NCI-H345 treated with DMSO at 0.1 percent for 48 hours (cell line): ENCODE measurements at regions not wholly inside any gene's neighbourhood (a gene's known extent, or its start where the extent isn't known, plus 50 kb on each side); places are given as distances from the start of the nearest gene placed in this dataset.

Source experiments
- DNase-seq: peaks from one replicate; lab custom pipeline; 2025; ENCODE audit not compliant: unreplicated experiment; lab: John Stamatoyannopoulos, UW

GRCh38 chr11:127385071-127385470 is 384.5 kb upstream of the KIRREL3 start:
- DNase-seq: no peak

- DNase-seq: no peak
Observed at GRCh38 chr11:127383026-127383425, 382.5 kb upstream of the KIRREL3 start.

GRCh38 chr11:127381247-127381646 is 380.7 kb upstream of the KIRREL3 start:
- DNase-seq: no peak

- no peak for DNase-seq
Observed at GRCh38 chr11:127379686-127380085, 379.1 kb upstream of the KIRREL3 start.

GRCh38 chr11:127376301-127376700 is 375.7 kb upstream of the KIRREL3 start:
- DNase-seq: no peak

- no peak for DNase-seq
Observed at GRCh38 chr11:127369356-127369755, 368.8 kb upstream of the KIRREL3 start.

- DNase-seq: no peak
Observed at GRCh38 chr11:127362754-127363308, 362.3 kb upstream of the KIRREL3 start.

- no peak for DNase-seq
Observed at GRCh38 chr11:127358160-127358559, 357.6 kb upstream of the KIRREL3 start.

GRCh38 chr11:127350476-127350875 is 349.9 kb upstream of the KIRREL3 start:
- DNase-seq: no peak

- peak; percentile 46 for DNase-seq
Observed at GRCh38 chr11:127345819-127346459, 345.4 kb upstream of the KIRREL3 start.

GRCh38 chr11:127340438-127340837 is 339.9 kb upstream of the KIRREL3 start:
- DNase-seq: no peak

- DNase-seq: no peak
Observed at GRCh38 chr11:127339376-127339775, 338.8 kb upstream of the KIRREL3 start.

GRCh38 chr11:127338380-127339259 is 338.1 kb upstream of the KIRREL3 start:
- no peak for DNase-seq

- DNase-seq: no peak
Observed at GRCh38 chr11:127334466-127334865, 333.9 kb upstream of the KIRREL3 start.

- no peak for DNase-seq
Observed at GRCh38 chr11:127332896-127333295, 332.3 kb upstream of the KIRREL3 start.

- no peak for DNase-seq
Observed at GRCh38 chr11:127330044-127330443, 329.5 kb upstream of the KIRREL3 start.

- no peak for DNase-seq
Observed at GRCh38 chr11:127308291-127308690, 307.7 kb upstream of the KIRREL3 start.

- no peak for DNase-seq
Observed at GRCh38 chr11:127307700-127308099, 307.1 kb upstream of the KIRREL3 start.

- DNase-seq: no peak
Observed at GRCh38 chr11:127304634-127305033, 304.1 kb upstream of the KIRREL3 start.

GRCh38 chr11:127288926-127289325 is 288.4 kb upstream of the KIRREL3 start:
- no peak for DNase-seq

- no peak for DNase-seq
Observed at GRCh38 chr11:127281534-127281933, 281.0 kb upstream of the KIRREL3 start.

- no peak for DNase-seq
Observed at GRCh38 chr11:127275774-127276173, 275.2 kb upstream of the KIRREL3 start.
